PC-3 (cell line): ENCODE measurements at regions not wholly inside any gene's neighbourhood (a gene's known extent, or its start where the extent isn't known, plus 50 kb on each side); places are given as distances from the start of the nearest gene placed in this dataset.

Experiments used
- CTCF ChIP-seq: fragments of 300-600 bp; sonication (generic); conservative IDR thresholded peaks from 2 replicates; pipeline ENCODE4 v1.5.1; 2017; ENCODE audit warnings: antibody characterized with exemption, low read depth, mild to moderate bottlenecking, low read length
- EZH2 ChIP-seq: fragments of 300-600 bp; sonication (generic); IDR thresholded peaks from one replicate; pipeline ENCODE4 v1.6.1; 2017; ENCODE audit warnings: antibody characterized with exemption, mild to moderate bottlenecking, low read length; ENCODE audit not compliant: unreplicated experiment
- EZH2phosphoT487 ChIP-seq: fragments of 300-600 bp; sonication (generic); IDR thresholded peaks from 2 replicates; pipeline ENCODE4 v1.6.1; 2018; ENCODE audit warnings: mild to moderate bottlenecking, antibody characterized with exemption, low read length, borderline replicate concordance

- TF ChIP-seq EZH2 (no peak), CTCF (no peak), EZH2phosphoT487 (no peak)
These were observed 759.3 kb downstream of the BCL11B start for GRCh38 chr14:98512501-98513251.
